ENCODE measurements at regions not wholly inside any gene's neighbourhood (a gene's known extent, or its start where the extent isn't known, plus 50 kb on each side); places are given as distances from the start of the nearest gene placed in this dataset.
"Not testable (repeated sequence)": the region's sequence is repeated elsewhere in the genome, so short reads cannot be mapped to it uniquely, and the experiment has no call there.

GRCh38 chr13:44312131-44312530 is 61.5 kb upstream of the SERP2 start:
- no peak for DNase-seq

DNA sequence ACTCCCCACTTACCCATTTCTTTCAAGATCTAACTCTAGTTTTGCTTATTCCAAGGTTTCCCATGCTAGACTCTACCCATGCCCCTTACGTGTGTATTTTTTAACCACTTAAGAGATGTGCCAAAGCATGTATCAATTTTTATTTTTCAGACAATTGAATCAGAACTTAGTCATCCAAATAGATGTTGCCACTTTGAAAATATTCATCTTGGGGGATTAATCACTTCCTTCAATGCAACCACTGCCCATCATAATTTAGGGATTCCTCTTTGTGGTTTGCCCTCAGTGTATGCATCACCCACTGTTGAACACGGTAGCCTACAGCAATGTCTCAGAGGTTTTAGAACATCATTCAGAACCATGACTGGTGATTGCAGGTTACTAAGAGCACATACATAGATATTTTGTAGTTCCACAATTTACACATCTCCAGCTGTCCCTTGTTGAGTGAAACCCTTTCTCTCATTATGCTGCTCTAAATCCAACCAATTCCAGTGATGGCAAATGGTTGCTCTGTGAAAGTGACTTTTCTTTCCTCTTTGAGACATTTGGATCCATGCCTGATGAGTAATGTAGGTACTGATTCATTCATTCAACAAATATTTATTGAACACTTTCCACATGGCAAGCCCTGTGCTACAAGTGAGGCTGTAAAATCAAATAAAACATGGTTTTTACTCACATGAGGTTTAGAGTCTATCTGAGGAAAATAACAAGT is 60.6 kb upstream of the SERP2 start:
- no peak for DNase-seq

DNA sequence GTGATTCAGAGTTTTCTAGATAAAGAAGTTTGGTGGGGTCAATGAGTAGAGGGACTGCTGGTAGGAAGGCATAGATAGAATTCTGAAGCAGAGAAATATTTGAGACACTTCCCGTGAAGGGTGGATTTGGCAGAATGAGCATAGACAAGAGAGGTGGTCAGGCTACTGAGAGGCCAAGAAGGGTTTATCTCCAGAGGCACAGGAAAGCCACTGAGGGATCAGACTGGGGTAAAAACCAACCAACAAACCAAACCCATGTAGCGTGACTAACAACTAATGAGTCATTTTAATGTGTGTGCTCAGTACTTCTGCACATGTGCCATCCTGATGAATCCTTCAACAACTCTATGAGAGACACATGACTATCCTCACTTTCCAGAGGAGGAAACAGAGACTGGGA is 60.0 kb upstream of the SERP2 start:
- DNase-seq: no peak

- DNase-seq: not testable (repeated sequence)
Observed at GRCh38 chr13:44314160-44314559, 59.5 kb upstream of the SERP2 start.

- DNase-seq: no peak
Observed at GRCh38 chr13:44317752-44318151, 55.9 kb upstream of the SERP2 start.

GRCh38 chr13:44318161-44318560 is 55.5 kb upstream of the SERP2 start:
- DNase-seq: no peak

DNA sequence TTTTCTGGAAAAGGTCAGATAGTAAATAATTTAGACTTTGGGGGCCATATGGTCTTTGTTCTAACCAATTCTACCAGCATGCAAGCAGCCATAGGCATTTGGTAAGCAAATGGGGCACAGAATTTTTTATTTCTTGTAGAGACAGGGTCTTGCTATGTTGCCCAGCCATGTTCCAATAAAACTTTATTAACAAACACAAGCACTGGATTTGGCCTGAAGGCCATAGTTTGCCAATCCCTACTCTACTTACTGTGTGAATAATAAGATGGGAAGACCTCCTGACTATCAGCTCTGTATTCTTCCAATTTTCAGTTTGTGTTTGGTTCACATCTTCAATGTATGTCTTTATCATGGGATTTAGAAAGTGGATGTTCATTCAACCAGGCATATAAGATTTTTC is 53.0 kb upstream of the SERP2 start:
- no peak for DNase-seq

DNA sequence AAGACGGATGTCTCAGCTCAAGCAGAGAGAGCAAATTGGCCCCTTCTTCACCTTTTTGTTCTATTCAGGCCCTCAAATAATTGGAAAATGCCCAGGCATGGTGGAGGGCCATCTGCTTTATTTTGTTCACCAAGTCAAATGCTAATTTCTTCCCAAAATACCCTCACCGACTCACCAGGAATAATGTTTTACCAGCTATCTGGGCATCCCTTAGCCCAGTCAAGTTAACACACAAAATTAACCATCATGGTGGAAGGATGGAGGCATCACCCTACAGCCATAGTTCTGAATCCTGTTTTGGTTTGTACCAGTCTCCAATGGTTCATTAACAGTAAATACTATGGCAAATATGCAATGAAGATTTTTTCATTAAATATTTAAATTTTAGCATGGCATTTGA is 51.7 kb upstream of the SERP2 start:
- no peak for DNase-seq

DNA sequence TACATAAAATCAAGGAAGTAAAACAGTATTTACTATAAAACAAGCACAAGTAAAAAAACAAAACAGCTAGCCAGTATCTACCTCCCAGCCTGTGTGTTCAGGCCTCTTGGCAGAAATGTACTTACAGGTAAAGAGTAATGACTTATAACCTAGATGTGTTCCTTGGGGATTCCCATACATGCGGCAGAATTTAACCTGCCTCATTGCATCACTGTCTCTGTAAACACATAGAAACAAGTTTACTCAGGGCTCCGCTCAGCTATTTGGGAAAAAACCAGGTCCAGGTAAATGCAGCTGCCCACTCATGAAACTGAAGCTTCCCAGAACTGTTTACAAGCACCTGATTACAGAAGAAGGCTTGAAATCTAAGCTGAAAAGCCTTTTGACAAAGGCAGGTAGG is 50.7 kb upstream of the SERP2 start:
- DNase-seq: no peak

GRCh38 chr13:44323754-44324153 is 49.9 kb upstream of the SERP2 start:
- no peak for DNase-seq
